ENCODE measurements at regions not wholly inside any gene's neighbourhood (a gene's known extent, or its start where the extent isn't known, plus 50 kb on each side); places are given as distances from the start of the nearest gene placed in this dataset.

GRCh38 chr18:77993188-77993981 lies 743.7 kb downstream of the GALR1 start:
- Histone ChIP-seq H3K4me1 (no peaks in the 10 kb centered on the region), H3K36me3 (no peaks in the 10 kb centered on the region), H3K9me3 (no peaks in the 10 kb centered on the region), H3K27ac (no peak overlapping the region), H3K4me3 (no peak overlapping the region), H3K27me3 (no peaks in the 10 kb centered on the region)
- intact Hi-C loops (cut with DNase I; ENCODE audit: low total_unique reads): no loop called here
- DNase-seq: no peak
- TF ChIP-seq CTCF (IDR thresholded peaks at IDR 0.05): no peak

DNA sequence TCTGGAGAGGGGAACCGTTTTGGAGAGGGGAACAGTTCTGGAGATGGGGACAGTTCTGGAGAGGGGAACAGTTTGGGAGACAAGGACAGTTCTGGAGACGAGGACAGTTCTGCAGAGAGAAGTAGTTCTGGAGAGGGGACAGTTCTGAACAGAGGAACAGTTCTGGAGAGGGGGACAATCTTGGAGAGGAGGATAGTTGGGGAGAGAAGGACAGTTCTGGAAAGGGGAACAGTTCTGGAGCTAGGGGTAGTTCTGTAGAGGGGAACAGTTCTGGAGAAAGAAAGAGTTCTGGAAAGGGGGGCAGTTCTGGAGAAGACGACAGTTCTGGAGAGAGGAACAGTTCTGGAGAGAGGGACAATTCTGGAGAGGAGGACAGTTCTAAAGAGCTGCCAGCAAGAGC lies 745.9 kb downstream of the GALR1 start:
- TF ChIP-seq CTCF (IDR thresholded peaks at IDR 0.05): no peak
- Histone ChIP-seq H3K9me3 (peaks cover 0 to 7% (median 0%) of the 10 kb centered on the region in 3 donors), H3K4me3 (no peak overlapping the region), H3K36me3 (no peaks in the 10 kb centered on the region), H3K27me3 (no peaks in the 10 kb centered on the region), H3K4me1 (no peaks in the 10 kb centered on the region), H3K27ac (no peak overlapping the region)
- no peak for DNase-seq
- intact Hi-C loops (cut with DNase I; ENCODE audit: low total_unique reads): no loop called here

DNA sequence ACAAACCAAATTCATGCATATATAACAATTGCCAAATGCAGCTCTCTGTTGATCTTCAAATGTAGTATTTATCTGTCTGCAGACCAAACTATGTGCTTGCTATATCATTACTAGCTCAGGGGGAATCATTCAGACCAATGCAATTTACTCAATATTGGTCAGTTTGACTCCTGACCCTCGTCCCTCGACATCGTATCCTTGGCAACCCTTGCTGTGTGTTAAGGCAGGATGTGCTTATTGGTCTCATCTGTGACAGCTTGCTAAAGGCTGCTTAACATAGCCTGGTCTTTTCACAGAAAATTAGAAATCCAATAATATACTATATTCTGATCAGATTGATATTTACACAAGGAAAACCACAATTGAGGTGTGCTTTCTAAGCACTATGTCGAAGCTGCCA lies 747.1 kb downstream of the GALR1 start:
- TF ChIP-seq CTCF (IDR thresholded peaks at IDR 0.05): no peak
- peaks cover 0 to 7% (median 0%) of the 10 kb centered on the region in 3 donors for H3K9me3 ChIP-seq
- DNase-seq: no peak
- no peak overlapping the region for H3K27ac ChIP-seq
- H3K27me3 ChIP-seq: no peaks in the 10 kb centered on the region
- no peak overlapping the region for H3K4me3 ChIP-seq
- H3K36me3 ChIP-seq: no peaks in the 10 kb centered on the region
- no peaks in the 10 kb centered on the region for H3K4me1 ChIP-seq
- intact Hi-C loops (cut with DNase I; ENCODE audit: low total_unique reads): no loop called here

DNA sequence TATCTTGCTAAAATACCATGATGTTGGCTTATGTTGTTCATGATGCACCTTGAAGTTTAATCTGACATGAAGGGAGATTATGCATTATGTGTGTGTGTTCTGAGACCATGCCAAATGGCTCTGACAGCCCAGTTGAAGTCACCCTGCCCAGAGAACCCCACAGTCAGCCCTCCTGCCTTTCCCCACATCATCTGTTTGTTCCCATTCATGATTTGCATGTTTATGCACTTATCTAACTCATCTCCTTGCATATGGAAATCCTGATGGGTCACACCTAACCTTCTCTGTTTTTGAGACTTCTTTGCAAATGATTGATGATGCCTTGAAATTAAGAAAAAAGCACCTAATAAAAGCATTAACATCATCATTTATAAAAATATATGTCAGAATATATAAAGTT lies 752.2 kb downstream of the GALR1 start:
- no peak for DNase-seq
- intact Hi-C loops (cut with DNase I; ENCODE audit: low total_unique reads): no loop called here
- Histone ChIP-seq H3K27me3 (no peaks in the 10 kb centered on the region), H3K9me3 (peaks cover 0 to 7% (median 0%) of the 10 kb centered on the region in 3 donors), H3K4me1 (no peaks in the 10 kb centered on the region), H3K27ac (no peak overlapping the region), H3K4me3 (no peak overlapping the region), H3K36me3 (no peaks in the 10 kb centered on the region)
- no peak for TF ChIP-seq CTCF (IDR thresholded peaks at IDR 0.05)

DNA sequence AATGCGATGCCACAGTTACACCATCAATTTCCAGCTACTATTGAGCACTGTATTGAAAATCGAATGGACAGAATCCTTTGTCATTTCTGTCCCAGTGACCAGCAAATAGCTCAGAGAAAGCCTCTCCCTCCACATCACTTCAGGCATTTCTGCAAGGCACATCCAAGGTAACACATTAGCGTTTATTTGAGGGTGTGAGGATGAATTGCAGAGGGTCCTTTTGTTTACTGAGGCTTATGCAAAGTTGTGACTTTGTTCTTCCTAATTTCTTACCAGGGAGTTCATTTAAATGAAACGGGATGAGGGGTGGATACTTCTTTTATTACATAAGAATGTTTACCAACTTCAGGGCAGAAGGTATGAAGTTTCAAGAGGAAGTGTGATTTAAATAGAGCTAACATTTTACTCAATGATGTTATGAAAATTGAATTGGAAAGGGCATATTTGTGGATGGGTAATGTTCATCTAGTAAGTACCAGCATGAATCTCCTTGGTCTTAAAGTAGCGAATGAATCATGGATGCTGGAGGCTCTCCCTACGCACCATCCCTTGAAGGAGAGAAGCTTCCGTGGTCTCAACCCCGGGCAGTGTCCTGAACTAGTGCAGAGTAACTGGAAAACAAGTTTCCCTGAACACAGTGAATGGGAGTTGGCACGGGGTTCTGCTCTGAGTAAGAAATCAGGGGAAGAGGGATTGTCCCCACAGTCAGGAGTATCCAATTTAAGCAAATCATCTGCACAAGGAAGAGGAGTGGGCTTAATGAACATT lies 756.5 kb downstream of the GALR1 start:
- H3K4me1 ChIP-seq: no peaks in the 10 kb centered on the region
- H3K4me3 ChIP-seq: no peak overlapping the region
- TF ChIP-seq CTCF (IDR thresholded peaks at IDR 0.05): no peak
- no peaks in the 10 kb centered on the region for H3K36me3 ChIP-seq
- no peaks in the 10 kb centered on the region for H3K9me3 ChIP-seq
- DNase-seq: no peak
- H3K27ac ChIP-seq: no peak overlapping the region
- H3K27me3 ChIP-seq: no peaks in the 10 kb centered on the region
- intact Hi-C loops (cut with DNase I; ENCODE audit: low total_unique reads): no loop called here
